Keratinocyte (primary cell): ENCODE measurements at regions not wholly inside any gene's neighbourhood (a gene's known extent, or its start where the extent isn't known, plus 50 kb on each side); places are given as distances from the start of the nearest gene placed in this dataset.

Source experiments
- EZH2 ChIP-seq: IDR thresholded peaks from one replicate; pipeline ENCODE4 v1.6.1; 2012; ENCODE audit warnings: inconsistent platforms, mild to moderate bottlenecking, low read length, moderate library complexity
- TF ChIP-seq, protein P1 (sequence below), 3 experiments: IDR thresholded peaks in 1 of 3; conservative IDR thresholded peaks in 1 of 3; optimal IDR thresholded peaks in 1 of 3; 2 replicates in 2 of 3; 3 replicates in 1 of 3; pipeline versions ENCODE3 to v1.5.1; 2011; ENCODE audit warnings: low read length in 3 of 3, mild to moderate bottlenecking in 3 of 3, moderate library complexity in 2 of 3, control low read depth in 1 of 3, inconsistent platforms in 1 of 3; ENCODE audit not compliant: insufficient read depth in 2 of 3; ENCODE audit errors: extremely low read depth in 1 of 3

DNA sequence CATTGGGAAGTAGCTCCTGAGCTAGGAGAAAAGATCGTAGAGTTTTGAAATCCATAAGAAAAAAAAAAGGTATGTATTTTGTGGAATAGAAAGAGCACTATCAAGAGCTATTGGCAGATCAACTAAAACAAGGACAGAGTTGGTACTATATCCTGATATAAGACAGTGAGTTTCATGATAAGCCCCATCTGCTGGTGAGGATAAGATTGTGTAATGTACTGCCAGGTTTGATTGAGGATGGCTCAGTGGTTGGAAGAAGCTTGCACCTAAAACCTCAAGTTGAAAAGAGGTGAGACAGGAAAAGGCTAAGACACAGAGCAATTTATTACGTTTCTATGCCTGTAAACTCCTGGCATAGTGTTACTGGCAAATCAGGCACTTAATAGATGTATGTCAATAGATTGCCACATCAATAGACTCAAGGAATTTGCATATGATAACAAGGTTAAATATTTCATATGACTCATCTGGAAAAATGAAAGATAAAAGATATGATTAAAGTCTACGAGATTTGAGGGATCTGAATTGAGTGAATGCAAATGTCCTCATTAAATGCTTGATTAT is 525.6 kb downstream of the FLRT2 start:
- TF ChIP-seq, protein P1, sequence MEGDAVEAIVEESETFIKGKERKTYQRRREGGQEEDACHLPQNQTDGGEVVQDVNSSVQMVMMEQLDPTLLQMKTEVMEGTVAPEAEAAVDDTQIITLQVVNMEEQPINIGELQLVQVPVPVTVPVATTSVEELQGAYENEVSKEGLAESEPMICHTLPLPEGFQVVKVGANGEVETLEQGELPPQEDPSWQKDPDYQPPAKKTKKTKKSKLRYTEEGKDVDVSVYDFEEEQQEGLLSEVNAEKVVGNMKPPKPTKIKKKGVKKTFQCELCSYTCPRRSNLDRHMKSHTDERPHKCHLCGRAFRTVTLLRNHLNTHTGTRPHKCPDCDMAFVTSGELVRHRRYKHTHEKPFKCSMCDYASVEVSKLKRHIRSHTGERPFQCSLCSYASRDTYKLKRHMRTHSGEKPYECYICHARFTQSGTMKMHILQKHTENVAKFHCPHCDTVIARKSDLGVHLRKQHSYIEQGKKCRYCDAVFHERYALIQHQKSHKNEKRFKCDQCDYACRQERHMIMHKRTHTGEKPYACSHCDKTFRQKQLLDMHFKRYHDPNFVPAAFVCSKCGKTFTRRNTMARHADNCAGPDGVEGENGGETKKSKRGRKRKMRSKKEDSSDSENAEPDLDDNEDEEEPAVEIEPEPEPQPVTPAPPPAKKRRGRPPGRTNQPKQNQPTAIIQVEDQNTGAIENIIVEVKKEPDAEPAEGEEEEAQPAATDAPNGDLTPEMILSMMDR (optimal IDR thresholded peaks at IDR 0.05 in 1 of 3, IDR thresholded peaks at IDR 0.05 in 1 of 3, conservative IDR thresholded peaks at IDR 0.05 in 1 of 3; ENCODE audit: extremely low read depth in 1 of 3, insufficient read depth in 2 of 3, low read length in 3 of 3): peak; percentile 24 to 27 (median 24)
- TF ChIP-seq EZH2: no peak
